Endothelial cell of umbilical vein (primary cell): ENCODE measurements at regions not wholly inside any gene's neighbourhood (a gene's known extent, or its start where the extent isn't known, plus 50 kb on each side); places are given as distances from the start of the nearest gene placed in this dataset.

Experiments
- BruUV-seq: library from RNA; stranded (reverse); fragments of 400-500 nt; replicated peaks from 2 replicates; lab custom pipeline; 2021; lab: Mats Ljungman, UMichigan
- CTCF ChIA-PET: fragments of 300-600, 350-600 bp; sonication (Branson Sonifier 250); formaldehyde crosslinking; loops from one replicate; lab custom pipeline; 2021; ENCODE audit warnings: antibody characterized with exemption, inconsistent platforms; lab: Charles Lee
- POLR2A ChIA-PET: fragments of 300-600, 350-600 bp; sonication (Branson Sonifier 250); formaldehyde crosslinking; loops from one replicate; lab custom pipeline; 2021; ENCODE audit warnings: antibody characterized with exemption, inconsistent platforms; lab: Charles Lee
- DNase-seq: peaks from one replicate; pipeline ENCODE4 v3.0.0-alpha.2; 2011; ENCODE audit warnings: low read depth, low spot score
- FAIRE-seq: peaks from 2 replicates; lab custom pipeline; 2011; peaks lifted over from hg19 to GRCh38; lab: Jason Lieb, UNC
- H2AFZ ChIP-seq: 2 replicates; pipeline ENCODE4 v1.6.0; 2012; ENCODE audit warnings: low read depth, low read length, control low read depth, inconsistent platforms
- H3K27ac ChIP-seq: 2 replicates; pipeline ENCODE4 v1.5.1; 2011; ENCODE audit warnings: low read depth, mild to moderate bottlenecking, control low read depth, low read length, moderate library complexity; ENCODE audit not compliant: insufficient read depth
- H3K27me3 ChIP-seq, 2 experiments: 2 replicates each; pipeline versions ENCODE4 v1.6.0 to v1.6.1; 2011; ENCODE audit warnings: low read length in 2 of 2, mixed read lengths in 1 of 2; ENCODE audit not compliant: control insufficient read depth in 2 of 2, insufficient read depth in 2 of 2
- H3K36me3 ChIP-seq, 2 experiments: 2 replicates in 1 of 2; 3 replicates in 1 of 2; pipeline ENCODE4 v1.5.1; 2011; ENCODE audit warnings: low read length in 2 of 2, mild to moderate bottlenecking in 1 of 2, moderate library complexity in 1 of 2; ENCODE audit not compliant: control insufficient read depth in 2 of 2, insufficient read depth in 2 of 2; ENCODE audit errors: extremely low read depth in 1 of 2
- H3K4me1 ChIP-seq: 3 replicates; pipeline ENCODE4 v1.5.1; 2011; ENCODE audit warnings: mild to moderate bottlenecking, low read length; ENCODE audit not compliant: control insufficient read depth, insufficient read depth; ENCODE audit errors: extremely low read depth
- H3K4me2 ChIP-seq: 2 replicates; pipeline ENCODE4 v1.6.1; 2011; ENCODE audit warnings: low read length, control low read depth, mixed read lengths; ENCODE audit not compliant: insufficient read depth
- H3K4me3 ChIP-seq, 3 experiments: fragments of 200-600 bp in 1 of 3; sonication (generic), shearing (Covaris generic) in 1 of 3; replicated peaks in 1 of 3; 2 replicates each; pipeline ENCODE4 v1.5.1; 2011 to 2016; ENCODE audit warnings: control low read depth in 3 of 3, low read length in 3 of 3, mild to moderate bottlenecking in 2 of 3, inconsistent platforms in 1 of 3, low read depth in 1 of 3, moderate library complexity in 1 of 3; ENCODE audit not compliant: insufficient read depth in 1 of 3
- H3K79me2 ChIP-seq: 2 replicates; pipeline ENCODE4 v1.6.0; 2012; ENCODE audit warnings: low read length, inconsistent platforms; ENCODE audit not compliant: control insufficient read depth, insufficient read depth
- H3K9ac ChIP-seq: replicated peaks from 2 replicates; pipeline ENCODE3; 2011; ENCODE audit warnings: low read length, control low read depth; ENCODE audit not compliant: insufficient read depth; ENCODE audit errors: extremely low read depth
- H3K9me1 ChIP-seq: replicated peaks from 3 replicates; pipeline ENCODE4 v1.6.0; 2011; ENCODE audit warnings: mild to moderate bottlenecking, low read length; ENCODE audit not compliant: control insufficient read depth, insufficient read depth; ENCODE audit errors: extremely low read depth
- H3K9me3 ChIP-seq: replicated peaks from 2 replicates; pipeline ENCODE4 v1.5.1; 2012; ENCODE audit warnings: low read length, inconsistent platforms; ENCODE audit not compliant: control insufficient read depth, insufficient read depth
- H4K20me1 ChIP-seq: replicated peaks from 2 replicates; pipeline ENCODE3; 2011; ENCODE audit warnings: mild to moderate bottlenecking, low read length; ENCODE audit not compliant: control insufficient read depth, insufficient read depth; ENCODE audit errors: extremely low read depth
- CTCF ChIP-seq, 2 donors: IDR thresholded peaks; 1 replicate in 1 of 2; 2 replicates in 1 of 2; pipeline ENCODE4 v1.5.1; 2011; ENCODE audit warnings: low read length in 2 of 2, mild to moderate bottlenecking in 2 of 2, moderate library complexity in 2 of 2, control low read depth in 1 of 2, inconsistent platforms in 1 of 2, low read depth in 1 of 2; ENCODE audit not compliant: insufficient read depth in 1 of 2; ENCODE audit errors: extremely low read depth in 1 of 2
- EZH2 ChIP-seq: IDR thresholded peaks from 2 replicates; pipeline ENCODE4 v1.6.1; 2012; ENCODE audit warnings: borderline replicate concordance, low read depth, mild to moderate bottlenecking, moderate library complexity, low read length, inconsistent platforms; ENCODE audit not compliant: severe bottlenecking
- FOS ChIP-seq: IDR thresholded peaks from 2 replicates; pipeline ENCODE4 v1.6.1; 2011; ENCODE audit warnings: mild to moderate bottlenecking, low read length, moderate library complexity, borderline replicate concordance; ENCODE audit not compliant: insufficient read depth
- GATA2 ChIP-seq: IDR thresholded peaks from 2 replicates; pipeline ENCODE4 v1.7.0; 2011; ENCODE audit warnings: low read depth, mild to moderate bottlenecking, moderate library complexity, mixed read lengths, low read length; ENCODE audit not compliant: insufficient read length, insufficient read depth
- JUN ChIP-seq: IDR thresholded peaks from 2 replicates; pipeline ENCODE4 v1.6.1; 2011; ENCODE audit warnings: borderline replicate concordance, low read depth; ENCODE audit not compliant: insufficient read length, insufficient read depth
- MAX ChIP-seq: IDR thresholded peaks from 2 replicates; pipeline ENCODE4 v1.6.1; 2011; ENCODE audit not compliant: insufficient read depth, insufficient read length
- MYC ChIP-seq: IDR thresholded peaks from one replicate; pipeline ENCODE4 v1.6.1; 2011; ENCODE audit warnings: mild to moderate bottlenecking, low read depth, low read length
- POLR2A ChIP-seq: IDR thresholded peaks from 2 replicates; pipeline ENCODE4 v1.6.1; 2012; ENCODE audit warnings: low read depth, mild to moderate bottlenecking, control low read depth, low read length
- POLR2AphosphoS5 ChIP-seq: IDR thresholded peaks from 2 replicates; pipeline ENCODE4 v1.6.1; 2012; ENCODE audit warnings: low read depth, mild to moderate bottlenecking, control low read depth, low read length, moderate library complexity; ENCODE audit not compliant: insufficient read depth
- dilution Hi-C: fragments of 300-500 bp; cut with MboI; formaldehyde crosslinking; loops from one replicate; pipeline ENCODE4 v1.15.0; 2019; ENCODE audit warnings: low sequenced_read_pairs; ENCODE audit not compliant: extremely low pct_ligation_motif_present
- intact Hi-C: fragments of 100-400 bp; cut with micrococcal nuclease; formaldehyde crosslinking; loops from one replicate; pipeline ENCODE4 v1.10.0; 2022

- Histone ChIP-seq H3K79me2 (no peaks in the 10 kb centered on the region), H3K9ac (no peak overlapping the region), H3K36me3 (no peaks in the 10 kb centered on the region), H3K9me3 (no peaks in the 10 kb centered on the region), H3K9me1 (no peaks in the 10 kb centered on the region), H3K27ac (no peak overlapping the region), H2AFZ (no peak overlapping the region), H3K4me2 (no peak overlapping the region), H4K20me1 (no peaks in the 10 kb centered on the region), H3K4me3 (no peak overlapping the region), H3K27me3 (peaks cover 0 to 3% of the 10 kb centered on the region in 2 experiments), H3K4me1 (no peaks in the 10 kb centered on the region)
- POLR2A ChIA-PET: no interaction called here
- dilution Hi-C loops: no loop called here
- FAIRE-seq (no peak), DNase-seq (no peak)
- CTCF ChIA-PET: no interaction called here
- TF ChIP-seq POLR2AphosphoS5 (no peak), EZH2 (no peak), JUN (no peak), GATA2 (no peak), CTCF (IDR thresholded peaks at IDR 0.05; ENCODE audit: extremely low read depth in 1 of 2, insufficient read depth in 1 of 2, low read depth in 1 of 2, low read length in 2 of 2) (no peak), FOS (no peak), POLR2A (no peak), MYC (no peak), MAX (no peak)
- BruUV-seq: no TSS peak
- intact Hi-C loops: loop anchor here (10.0 kb wide), 1 partner anchor 388 kb away; no protein-coding TSS in a partner anchor
These were observed 277.7 kb upstream of the ZNF32 start for GRCh38 chr10:43926371-43926770.
